ENCODE measurements at regions not wholly inside any gene's neighbourhood (a gene's known extent, or its start where the extent isn't known, plus 50 kb on each side); places are given as distances from the start of the nearest gene placed in this dataset.

DNA sequence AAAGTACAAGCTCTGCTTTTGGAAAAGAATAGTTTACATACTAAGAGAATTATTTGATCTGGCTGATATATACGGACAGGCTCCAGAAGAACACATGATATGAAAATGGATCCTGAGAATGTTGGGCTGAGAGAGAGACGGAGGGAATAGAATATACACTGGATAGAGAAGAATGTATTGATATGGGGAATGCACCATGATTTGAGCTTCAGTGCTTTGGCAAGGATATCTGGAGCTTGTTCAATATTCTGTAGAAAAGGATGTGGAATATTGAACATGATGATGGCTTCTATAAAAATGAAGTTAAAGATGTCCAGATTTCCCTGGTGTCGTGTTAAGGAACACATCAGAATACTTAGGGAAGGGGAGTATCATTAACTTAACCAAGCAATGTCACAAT lies 280.5 kb upstream of the VLDLR start:
- H3K4me3 Mint-ChIP-seq (ENCODE audit: unreplicated experiment), result no peak overlapping the region
- TF ChIP-seq, protein P1, sequence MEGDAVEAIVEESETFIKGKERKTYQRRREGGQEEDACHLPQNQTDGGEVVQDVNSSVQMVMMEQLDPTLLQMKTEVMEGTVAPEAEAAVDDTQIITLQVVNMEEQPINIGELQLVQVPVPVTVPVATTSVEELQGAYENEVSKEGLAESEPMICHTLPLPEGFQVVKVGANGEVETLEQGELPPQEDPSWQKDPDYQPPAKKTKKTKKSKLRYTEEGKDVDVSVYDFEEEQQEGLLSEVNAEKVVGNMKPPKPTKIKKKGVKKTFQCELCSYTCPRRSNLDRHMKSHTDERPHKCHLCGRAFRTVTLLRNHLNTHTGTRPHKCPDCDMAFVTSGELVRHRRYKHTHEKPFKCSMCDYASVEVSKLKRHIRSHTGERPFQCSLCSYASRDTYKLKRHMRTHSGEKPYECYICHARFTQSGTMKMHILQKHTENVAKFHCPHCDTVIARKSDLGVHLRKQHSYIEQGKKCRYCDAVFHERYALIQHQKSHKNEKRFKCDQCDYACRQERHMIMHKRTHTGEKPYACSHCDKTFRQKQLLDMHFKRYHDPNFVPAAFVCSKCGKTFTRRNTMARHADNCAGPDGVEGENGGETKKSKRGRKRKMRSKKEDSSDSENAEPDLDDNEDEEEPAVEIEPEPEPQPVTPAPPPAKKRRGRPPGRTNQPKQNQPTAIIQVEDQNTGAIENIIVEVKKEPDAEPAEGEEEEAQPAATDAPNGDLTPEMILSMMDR (IDR thresholded peaks at IDR 0.05; ENCODE audit: unreplicated experiment), result no peak

DNA sequence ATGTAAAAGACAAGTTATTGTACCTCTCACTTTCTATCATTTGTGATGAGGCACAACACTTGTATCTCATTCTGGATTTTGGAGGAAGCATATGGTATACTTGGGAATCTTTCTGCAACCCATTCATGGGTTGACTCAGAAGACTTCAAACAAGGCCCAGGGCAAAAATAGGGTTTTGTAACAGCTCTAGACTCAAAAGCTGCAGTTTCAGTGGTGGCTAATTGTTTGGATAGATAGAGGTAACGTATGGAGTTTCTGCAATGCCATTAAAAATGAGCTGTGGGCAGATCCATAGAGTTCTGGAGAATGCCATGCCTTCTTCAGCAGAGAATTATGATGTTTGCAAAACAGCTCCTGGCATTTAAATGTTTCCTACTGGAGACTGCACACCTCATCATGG lies 279.6 kb upstream of the VLDLR start:
- no peaks in the 10 kb centered on the region for H3K9me3 Mint-ChIP-seq (ENCODE audit: unreplicated experiment)
- DNase-seq (ENCODE audit: low spot score), result no peak
- H3K27me3 Mint-ChIP-seq (ENCODE audit: unreplicated experiment), result no peaks in the 10 kb centered on the region
- H3K4me1 Mint-ChIP-seq (ENCODE audit: unreplicated experiment), result no peaks in the 10 kb centered on the region
- no peak overlapping the region for H3K27ac Mint-ChIP-seq (ENCODE audit: unreplicated experiment)
- TF ChIP-seq, protein P1 (IDR thresholded peaks at IDR 0.05; ENCODE audit: unreplicated experiment), result no peak
- H3K36me3 Mint-ChIP-seq (ENCODE audit: low read depth, unreplicated experiment), result no peaks in the 10 kb centered on the region
- no peak overlapping the region for H3K4me3 Mint-ChIP-seq (ENCODE audit: unreplicated experiment)

More for the DNA sequence above, 280.5 kb upstream of the VLDLR start:
- Mint-ChIP-seq H3K9me3 (ENCODE audit: unreplicated experiment) (no peaks in the 10 kb centered on the region), H3K27ac (ENCODE audit: unreplicated experiment) (no peak overlapping the region), H3K27me3 (ENCODE audit: unreplicated experiment) (no peaks in the 10 kb centered on the region), H3K4me1 (ENCODE audit: unreplicated experiment) (no peaks in the 10 kb centered on the region), H3K36me3 (ENCODE audit: low read depth, unreplicated experiment) (no peaks in the 10 kb centered on the region)
- no peak for DNase-seq (ENCODE audit: low spot score)

DNA sequence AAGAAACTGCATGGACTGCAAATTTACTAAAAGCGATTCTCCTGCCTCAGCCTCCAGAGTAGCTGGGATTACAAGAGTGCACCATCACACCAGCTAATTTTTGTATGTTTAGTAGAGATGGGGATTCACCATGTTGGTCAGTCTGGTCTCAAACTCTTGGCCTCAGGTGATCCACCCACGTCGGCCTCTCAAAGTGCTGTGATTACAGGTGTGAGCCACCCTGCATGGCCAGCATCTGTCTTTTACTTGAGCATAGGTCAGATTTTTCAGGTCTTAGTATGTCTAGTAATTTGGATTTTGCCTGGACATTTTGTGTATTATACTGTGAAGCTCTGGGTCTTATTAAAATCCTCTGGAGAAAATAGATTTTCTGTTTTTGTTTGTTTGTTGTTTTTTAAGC lies 277.8 kb upstream of the VLDLR start:
- Mint-ChIP-seq H3K9me3 (ENCODE audit: unreplicated experiment) (peaks cover 4% of the 10 kb centered on the region), H3K27ac (ENCODE audit: unreplicated experiment) (no peak overlapping the region), H3K27me3 (ENCODE audit: unreplicated experiment) (no peaks in the 10 kb centered on the region), H3K36me3 (ENCODE audit: low read depth, unreplicated experiment) (no peaks in the 10 kb centered on the region), H3K4me1 (ENCODE audit: unreplicated experiment) (no peaks in the 10 kb centered on the region), H3K4me3 (ENCODE audit: unreplicated experiment) (no peak overlapping the region)
- no peak for DNase-seq (ENCODE audit: low spot score)
- TF ChIP-seq, protein P1 (IDR thresholded peaks at IDR 0.05; ENCODE audit: unreplicated experiment), result no peak

DNA sequence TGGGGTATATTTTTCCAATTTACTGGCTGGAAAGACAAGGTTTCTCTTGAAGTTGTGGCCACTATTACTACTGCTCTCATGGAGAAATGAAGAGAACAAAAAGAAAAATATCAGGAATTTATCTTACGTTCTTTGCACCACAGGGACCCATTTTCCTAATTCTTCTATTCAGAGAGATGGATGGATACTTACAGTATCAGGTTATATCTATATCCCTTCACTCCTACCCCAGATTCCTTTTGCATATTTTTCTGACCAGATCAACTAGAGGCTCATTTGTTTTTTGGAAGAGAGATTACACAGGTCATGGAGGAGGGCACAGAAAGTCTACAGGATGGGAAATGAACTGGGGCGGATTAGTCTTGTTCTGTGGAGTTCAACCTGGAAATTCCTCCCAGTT lies 277.2 kb upstream of the VLDLR start:
- no peak for DNase-seq (ENCODE audit: low spot score)
- H3K4me1 Mint-ChIP-seq (ENCODE audit: unreplicated experiment), result no peaks in the 10 kb centered on the region
- H3K27ac Mint-ChIP-seq (ENCODE audit: unreplicated experiment), result no peak overlapping the region
- no peaks in the 10 kb centered on the region for H3K36me3 Mint-ChIP-seq (ENCODE audit: low read depth, unreplicated experiment)
- H3K27me3 Mint-ChIP-seq (ENCODE audit: unreplicated experiment), result no peaks in the 10 kb centered on the region
- peaks cover 4% of the 10 kb centered on the region for H3K9me3 Mint-ChIP-seq (ENCODE audit: unreplicated experiment)
- TF ChIP-seq, protein P1 (IDR thresholded peaks at IDR 0.05; ENCODE audit: unreplicated experiment), result no peak
- no peak overlapping the region for H3K4me3 Mint-ChIP-seq (ENCODE audit: unreplicated experiment)

DNA sequence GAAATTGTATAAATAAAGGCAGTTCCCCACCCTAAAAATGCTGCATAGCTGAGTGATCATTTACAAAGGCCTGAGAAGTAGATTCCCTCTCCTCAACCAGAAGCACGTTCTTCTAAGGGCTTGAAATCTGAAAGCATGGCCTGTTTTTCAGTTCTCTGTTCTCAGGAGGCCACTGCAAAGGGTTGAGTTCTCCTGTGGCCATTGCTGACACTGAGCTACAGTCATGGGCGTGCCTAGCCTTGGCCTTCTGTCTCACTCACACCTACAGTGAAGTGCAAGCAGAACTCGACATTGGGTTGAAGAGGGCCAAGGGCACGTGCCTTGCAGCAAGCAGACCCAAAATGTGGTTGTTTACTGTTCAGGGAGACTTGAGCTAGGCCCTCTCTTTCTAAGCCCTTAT lies 276.6 kb upstream of the VLDLR start:
- Mint-ChIP-seq H3K36me3 (ENCODE audit: low read depth, unreplicated experiment) (no peaks in the 10 kb centered on the region), H3K4me3 (ENCODE audit: unreplicated experiment) (no peak overlapping the region), H3K27me3 (ENCODE audit: unreplicated experiment) (no peaks in the 10 kb centered on the region), H3K9me3 (ENCODE audit: unreplicated experiment) (peaks cover 4% of the 10 kb centered on the region), H3K4me1 (ENCODE audit: unreplicated experiment) (no peaks in the 10 kb centered on the region), H3K27ac (ENCODE audit: unreplicated experiment) (no peak overlapping the region)
- TF ChIP-seq, protein P1 (IDR thresholded peaks at IDR 0.05; ENCODE audit: unreplicated experiment), result no peak
- DNase-seq (ENCODE audit: low spot score), result no peak

All from endothelial cell (in vitro differentiated cells).